Epithelial cell of proximal tubule (primary cell): ENCODE measurements at regions not wholly inside any gene's neighbourhood (a gene's known extent, or its start where the extent isn't known, plus 50 kb on each side); places are given as distances from the start of the nearest gene placed in this dataset.
A peak's percentile ranks its signal among the peaks of the same experiment; 100 is the strongest.
"Not testable (repeated sequence)": the region's sequence is repeated elsewhere in the genome, so short reads cannot be mapped to it uniquely, and the experiment has no call there.

Experiments used
- DNase-seq: peaks from one replicate; pipeline ENCODE4 v3.0.0-alpha.2; 2011; ENCODE audit warnings: low read depth
- H3K4me3 ChIP-seq: 2 replicates; pipeline ENCODE4 v1.5.1; 2011; ENCODE audit warnings: low read depth, mild to moderate bottlenecking, low read length

DNA sequence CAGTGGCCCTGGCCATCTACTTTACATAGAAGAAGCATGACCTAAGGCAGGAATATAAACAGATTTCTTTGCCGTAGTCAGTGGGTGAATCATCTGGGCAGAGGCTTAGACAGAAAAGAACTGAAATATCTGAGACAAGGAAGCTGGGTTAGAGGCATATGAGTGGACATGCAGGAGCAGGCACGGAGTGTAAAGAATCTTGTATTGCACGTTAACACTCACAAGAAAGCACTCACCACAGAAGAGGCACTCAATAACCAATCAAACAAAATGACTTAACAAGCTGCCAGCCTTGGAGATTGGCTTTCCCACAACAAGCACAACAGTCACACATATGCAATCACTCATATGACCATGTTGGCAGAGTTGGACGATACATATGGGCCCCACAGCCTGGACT, 364.9 kb downstream of the FOXD4L5 start:
- DNase-seq, H3K4me3 ChIP-seq: not testable (repeated sequence)

DNA sequence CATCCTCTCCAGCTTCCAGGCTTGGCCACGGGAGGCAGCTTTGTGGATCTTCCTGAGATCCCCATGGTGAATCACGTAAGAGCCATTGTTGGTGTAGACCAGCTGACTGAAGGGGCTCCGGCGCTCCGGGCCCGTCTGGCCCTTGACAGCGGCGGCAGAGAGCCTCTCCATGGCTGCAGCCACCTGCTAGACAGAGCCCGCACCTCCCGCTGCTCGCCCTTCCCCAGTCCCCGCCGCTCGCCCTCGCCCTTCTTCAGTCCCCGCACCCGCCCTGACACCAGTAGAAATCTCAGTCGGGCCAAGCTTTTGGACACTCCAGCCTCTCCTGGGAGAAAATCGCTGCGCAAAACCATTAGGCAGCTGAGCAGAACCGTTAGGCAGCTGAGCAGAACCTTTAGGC, 396.4 kb downstream of the FOXD4L5 start:
- not testable (repeated sequence) for DNase-seq, H3K4me3 ChIP-seq

- peak; percentile 70 for DNase-seq
- H3K4me3 ChIP-seq, result not testable (repeated sequence)
These were observed 414.4 kb downstream of the FOXD4L5 start for GRCh38 chr9:64870594-64870993.
